HG03442 (cell line): ENCODE measurements at regions not wholly inside any gene's neighbourhood (a gene's known extent, or its start where the extent isn't known, plus 50 kb on each side); places are given as distances from the start of the nearest gene placed in this dataset.
"Not testable (repeated sequence)": the region's sequence is repeated elsewhere in the genome, so short reads cannot be mapped to it uniquely, and the experiment has no call there.

Experiments used
- ATAC-seq: cut with Tn5 transposase; IDR thresholded peaks from one replicate; pipeline ENCODE4 v1.9.1; 2021; ENCODE audit warnings: mild to moderate bottlenecking, moderate library complexity; ENCODE audit not compliant: unreplicated experiment

DNA sequence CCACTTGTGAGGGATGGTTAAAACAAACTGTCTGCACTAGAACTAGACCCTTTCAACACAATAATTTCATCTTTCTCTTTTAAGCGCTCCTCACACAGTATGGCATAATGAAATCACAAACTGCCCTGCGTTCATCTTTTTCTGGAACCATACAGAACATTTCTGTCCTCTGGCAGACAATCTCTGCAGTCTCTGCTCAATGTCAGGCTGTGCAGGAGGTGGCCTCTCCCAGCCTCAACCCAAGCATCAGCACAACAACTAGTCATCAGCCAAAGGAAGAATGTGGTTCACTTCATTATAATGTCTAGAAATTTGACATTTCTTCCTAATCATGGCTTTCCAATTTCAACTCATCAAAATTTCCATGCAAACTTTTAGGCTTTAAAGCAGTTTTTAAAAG is 125.1 kb upstream of the STARD13 start:
- ATAC-seq = no peak

DNA sequence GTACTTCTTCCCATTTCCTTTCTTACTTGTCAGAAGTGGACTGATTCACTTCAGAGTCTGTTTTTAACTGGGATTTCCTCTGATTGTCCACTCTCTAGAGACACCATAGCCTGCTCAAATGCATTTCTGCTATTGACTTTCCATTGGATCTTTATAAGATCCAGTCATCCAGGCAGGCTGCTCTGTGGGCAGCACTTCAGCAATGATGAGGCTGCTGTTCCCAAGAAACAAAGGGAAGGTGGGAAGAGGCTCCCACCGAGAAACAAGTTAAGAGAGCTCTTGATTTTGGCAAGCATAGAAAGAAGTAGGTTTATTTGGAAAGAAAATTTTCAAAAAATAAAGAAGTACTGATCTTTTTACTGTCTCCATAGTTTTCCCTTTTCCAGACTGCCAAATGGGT is 125.8 kb upstream of the STARD13 start:
- no peak for ATAC-seq

DNA sequence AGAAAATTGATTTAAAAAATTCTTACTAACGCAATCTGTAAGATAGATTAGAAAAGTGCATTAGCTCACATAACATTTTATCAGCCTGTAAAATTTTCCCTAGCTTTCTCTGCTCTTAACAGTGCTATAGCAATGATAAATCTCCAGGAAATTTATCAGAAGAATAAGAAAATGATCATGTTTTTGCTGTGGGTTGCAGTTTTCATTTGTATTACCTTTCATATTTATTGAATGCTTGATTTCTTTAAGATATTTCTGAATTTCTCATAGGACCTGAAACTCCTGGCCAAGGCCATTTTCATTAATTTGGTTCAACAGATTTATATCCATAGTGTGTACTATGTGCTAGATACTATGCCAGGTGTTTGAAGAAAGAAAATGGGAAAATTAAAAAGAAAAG is 130.3 kb upstream of the STARD13 start:
- no peak for ATAC-seq

DNA sequence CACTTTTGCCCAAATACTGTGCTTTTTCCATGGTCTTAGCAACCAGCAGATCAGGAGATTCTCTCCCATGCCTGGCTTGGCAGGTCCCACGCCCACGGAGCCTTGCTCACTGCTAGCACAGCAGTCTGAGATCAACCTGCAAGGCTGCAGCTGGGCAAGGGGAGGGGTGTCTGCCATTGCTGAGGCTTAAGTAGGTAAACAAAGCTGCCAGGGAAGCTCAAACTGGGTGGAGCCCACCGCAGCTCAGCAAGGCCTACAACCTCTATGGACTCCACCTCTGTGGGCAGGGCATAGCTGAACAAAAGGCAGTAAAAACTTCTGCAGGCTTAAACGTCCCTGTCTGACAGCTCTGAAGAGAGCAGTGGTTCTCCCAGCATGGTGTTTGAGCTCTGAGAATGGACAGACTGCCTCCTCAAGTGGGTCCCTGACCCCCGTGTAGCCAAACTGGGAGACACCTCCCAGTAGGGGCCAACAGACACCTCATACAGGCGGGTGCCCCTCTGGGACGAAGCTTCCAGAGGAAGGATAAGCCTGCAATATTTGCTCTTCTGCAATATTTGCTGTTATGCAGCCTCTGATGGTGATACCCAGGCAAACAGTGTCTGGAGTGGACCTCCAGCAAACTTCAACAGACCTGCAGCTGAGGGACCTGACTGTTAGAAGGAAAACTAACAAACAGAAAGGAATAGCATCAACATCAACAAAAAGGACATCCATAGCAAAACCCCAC is 132.8 kb upstream of the STARD13 start:
- ATAC-seq = not testable (repeated sequence)

DNA sequence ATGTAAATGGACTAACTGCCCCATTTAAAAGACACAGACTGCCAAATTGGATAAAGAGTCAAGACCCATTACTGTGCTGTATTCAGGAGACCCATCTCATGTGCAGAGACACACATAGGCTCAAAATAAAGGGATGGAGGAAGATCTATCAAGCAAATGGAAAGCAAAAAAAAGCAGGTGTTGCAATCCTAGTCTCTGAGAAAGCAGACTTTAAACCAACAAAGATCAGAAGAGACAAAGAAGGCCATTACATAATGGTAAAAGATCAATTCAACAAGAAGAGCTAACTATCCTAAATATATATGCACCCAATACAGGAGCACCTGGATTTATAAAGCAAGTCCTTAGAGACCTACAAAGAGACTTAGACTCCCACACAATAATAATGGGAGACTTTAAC is 134.6 kb upstream of the STARD13 start:
- not testable (repeated sequence) for ATAC-seq

DNA sequence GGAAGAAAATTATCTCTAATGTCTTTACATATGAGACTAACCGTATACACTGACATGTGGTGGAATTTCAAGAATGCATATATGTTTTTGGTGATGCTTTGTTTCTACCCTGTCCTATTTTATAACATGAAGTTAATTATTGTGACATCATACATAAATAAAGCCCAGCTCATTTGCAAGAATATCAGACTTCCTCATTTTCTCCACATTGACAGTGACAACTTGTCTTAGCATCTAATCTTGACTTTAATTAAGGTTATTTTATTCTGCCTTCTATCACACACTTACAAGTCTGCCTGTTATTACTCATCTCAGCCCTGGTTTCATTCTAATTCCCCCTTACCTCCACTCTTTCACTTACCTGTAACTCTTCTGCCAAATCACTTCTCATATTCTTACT is 140.6 kb upstream of the STARD13 start:
- no peak for ATAC-seq

DNA sequence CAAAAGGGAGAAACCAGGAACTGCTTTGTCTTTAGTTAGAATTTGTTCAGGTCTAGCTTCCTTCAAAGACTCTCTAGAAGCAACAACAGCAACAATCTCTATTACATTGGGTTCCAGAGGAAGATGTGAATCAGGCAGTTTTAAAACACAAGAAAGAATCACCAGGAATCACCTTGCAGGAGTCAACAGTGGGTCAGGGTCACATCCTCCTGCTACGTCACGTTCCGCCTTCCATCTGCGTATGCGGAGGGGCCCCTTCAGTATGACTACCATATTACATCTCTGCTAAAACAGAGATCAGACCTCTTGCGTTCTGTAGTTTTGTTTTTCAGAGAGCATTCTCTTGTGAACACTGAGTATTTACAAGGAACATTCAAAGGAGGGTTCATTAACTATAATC is 147.8 kb upstream of the STARD13 start:
- ATAC-seq = no peak

DNA sequence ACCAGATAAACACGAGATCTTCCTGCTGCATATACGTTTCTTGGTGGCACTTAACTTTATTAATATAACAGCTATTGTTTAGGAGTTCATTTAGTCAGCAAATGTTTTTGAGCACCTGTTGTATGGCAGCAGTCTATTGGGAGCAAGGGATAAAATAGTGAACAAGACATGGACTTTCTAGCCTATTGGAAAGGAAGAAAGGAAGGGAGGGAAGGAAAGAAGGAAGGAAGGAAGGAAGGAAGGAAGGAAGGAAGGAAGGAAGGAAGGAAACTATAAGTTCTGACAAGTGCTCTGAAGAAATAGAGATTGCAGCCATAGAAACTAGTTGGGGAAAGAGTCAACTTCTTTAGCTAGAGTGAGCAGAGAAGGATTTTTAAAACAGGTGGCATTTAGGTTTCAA is 149.1 kb upstream of the STARD13 start:
- no peak for ATAC-seq

DNA sequence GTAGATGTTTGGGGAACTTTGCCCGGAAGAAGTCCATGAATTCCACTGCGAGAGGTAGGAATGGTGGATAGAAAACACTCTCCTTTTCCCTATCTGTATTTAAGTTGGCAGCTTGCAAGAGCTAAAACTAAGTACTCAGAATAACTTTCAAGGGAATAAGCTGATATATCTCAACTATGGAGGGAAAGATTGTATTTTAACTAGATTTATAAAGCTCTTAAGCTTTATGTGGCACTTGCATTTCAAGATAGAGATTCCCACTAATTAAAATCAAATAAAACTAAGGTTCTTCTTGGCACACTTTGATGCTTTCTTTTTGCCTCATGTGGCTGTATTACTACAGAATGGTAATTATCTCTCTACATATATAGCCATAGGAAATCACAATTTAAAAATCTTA is 149.7 kb upstream of the STARD13 start:
- ATAC-seq = no peak

DNA sequence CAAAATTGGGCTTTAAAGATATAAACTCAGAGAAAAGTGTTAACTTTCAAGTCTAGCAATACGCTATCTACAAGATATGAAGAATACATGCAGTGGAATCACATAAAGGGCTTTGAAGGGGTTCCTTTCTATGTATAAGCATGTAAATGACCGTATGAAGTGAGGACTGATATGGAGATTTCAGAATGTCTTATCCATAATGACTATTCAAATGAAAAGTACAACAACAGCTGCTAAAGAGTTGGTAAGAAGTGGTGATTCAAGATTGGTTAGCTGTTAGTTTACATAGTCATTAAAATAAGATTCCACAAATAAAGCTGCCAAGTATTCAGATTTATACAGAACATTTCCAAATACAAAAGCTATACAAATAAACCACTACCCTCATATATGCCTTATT is 153.4 kb upstream of the STARD13 start:
- no peak for ATAC-seq

DNA sequence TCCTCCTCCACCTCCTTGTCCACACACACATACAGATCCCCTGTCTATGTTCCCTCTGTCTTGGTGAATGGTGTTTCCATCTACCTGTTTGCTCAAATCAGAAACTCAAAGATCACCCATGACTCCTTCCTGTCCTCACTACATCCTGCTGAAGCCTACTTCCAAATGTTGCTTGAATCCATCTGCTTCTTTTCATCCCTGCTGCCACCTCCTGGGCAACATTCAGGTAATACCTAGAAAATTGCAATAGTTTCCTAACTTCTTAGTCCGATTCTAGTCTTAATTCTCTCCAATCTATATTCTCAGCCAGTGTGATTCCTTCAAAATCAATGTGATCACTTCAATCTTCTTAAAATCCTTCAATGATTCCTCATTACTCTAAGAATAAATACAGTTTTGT is 155.5 kb upstream of the STARD13 start:
- no peak for ATAC-seq

DNA sequence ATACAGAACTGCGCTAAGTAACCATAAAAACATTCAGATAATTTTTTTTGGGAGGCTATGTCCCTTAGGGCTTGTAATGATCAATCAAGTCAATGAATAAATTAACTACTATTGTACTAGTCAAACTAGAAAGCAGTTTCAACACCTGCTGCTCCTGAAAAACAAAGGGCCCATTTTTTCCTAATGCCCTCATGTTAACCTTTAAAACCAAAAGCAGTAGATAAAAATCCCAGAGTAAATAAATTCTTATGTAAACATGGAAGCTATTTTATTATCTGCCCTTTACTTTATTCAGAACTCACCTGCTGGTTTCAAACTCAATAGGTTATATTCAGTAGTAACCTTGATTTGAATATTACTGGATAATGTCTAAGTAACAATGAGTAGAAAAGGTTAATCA is 159.5 kb upstream of the STARD13 start:
- no peak for ATAC-seq

DNA sequence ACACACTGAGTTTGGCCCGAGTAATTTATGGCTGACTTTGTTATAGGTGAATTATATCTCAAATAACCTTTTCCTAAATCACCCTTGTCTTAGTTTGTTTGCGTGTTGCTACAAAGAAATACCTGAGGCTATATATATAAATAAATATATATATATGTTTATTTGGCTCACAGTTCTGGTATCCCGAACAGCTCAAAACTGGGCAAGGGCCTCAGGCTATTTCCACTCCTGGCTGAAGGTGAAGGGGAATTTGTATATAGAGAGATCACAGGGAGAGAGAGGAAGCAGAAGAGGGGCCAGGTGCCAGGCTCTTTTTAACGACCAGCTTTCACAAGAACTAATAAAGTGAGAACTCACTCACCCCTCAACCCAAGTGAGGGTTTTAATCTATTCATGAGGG is 159.9 kb upstream of the STARD13 start:
- no peak for ATAC-seq

DNA sequence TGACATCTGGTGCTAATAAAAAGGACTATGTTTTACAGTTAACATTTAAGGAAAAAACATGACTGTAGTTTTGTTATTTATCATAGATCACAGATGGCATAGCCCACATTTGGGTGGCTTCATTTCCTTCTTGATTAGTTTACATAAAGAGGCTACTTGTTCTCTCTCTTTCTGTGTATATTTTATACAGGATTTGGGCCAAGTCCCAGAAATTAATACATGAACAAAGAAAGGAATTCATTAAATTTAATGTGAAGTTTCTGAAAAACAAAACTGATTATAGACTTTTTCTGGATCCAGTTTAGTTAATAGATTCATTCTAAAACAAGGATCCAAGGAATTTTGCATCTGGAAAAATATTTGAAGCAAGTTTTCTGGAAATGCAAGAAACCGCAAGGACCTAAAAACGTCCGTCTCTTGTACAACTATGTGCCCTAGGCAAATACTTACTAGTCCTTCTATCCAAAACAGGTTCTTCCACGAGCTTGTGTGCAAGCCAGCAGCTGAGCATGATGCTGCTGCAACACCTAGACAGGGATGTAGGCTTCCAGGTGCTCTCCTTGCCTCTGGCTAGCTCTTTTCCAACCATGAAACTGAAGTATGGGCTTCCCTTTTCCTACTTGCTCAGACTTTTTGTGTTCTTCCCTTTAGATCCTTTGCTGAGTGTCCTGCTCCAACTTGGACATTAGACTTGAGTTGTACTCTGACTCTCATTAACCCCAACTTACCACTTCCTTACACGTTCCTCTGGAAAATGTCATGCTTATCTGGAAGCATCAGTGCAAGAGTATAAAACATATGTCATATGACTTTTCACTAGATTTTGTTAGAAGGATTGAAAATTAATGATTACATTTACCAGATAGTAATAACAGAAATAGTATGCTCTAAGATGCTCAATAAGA is 161.5 kb upstream of the STARD13 start:
- ATAC-seq = no peak

DNA sequence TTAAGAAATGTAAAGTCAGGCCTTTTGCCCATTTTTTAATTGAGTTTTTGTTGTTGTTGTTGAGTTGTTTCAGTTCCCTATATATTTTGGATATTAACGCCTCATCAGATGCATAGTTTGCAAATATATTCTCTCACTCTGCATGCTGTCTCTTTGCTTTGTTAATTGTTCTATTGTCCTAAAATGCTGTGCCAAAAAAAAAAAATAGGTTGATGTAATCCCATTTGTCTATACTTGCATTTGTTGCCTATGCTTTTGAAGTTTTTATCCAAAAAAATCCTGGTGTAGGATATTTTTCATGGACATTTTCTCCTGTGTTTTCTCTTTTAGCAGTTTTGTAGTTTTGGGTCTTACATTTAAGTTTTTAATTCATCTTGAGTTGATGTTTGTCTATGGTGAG is 163.3 kb upstream of the STARD13 start:
- no peak for ATAC-seq

DNA sequence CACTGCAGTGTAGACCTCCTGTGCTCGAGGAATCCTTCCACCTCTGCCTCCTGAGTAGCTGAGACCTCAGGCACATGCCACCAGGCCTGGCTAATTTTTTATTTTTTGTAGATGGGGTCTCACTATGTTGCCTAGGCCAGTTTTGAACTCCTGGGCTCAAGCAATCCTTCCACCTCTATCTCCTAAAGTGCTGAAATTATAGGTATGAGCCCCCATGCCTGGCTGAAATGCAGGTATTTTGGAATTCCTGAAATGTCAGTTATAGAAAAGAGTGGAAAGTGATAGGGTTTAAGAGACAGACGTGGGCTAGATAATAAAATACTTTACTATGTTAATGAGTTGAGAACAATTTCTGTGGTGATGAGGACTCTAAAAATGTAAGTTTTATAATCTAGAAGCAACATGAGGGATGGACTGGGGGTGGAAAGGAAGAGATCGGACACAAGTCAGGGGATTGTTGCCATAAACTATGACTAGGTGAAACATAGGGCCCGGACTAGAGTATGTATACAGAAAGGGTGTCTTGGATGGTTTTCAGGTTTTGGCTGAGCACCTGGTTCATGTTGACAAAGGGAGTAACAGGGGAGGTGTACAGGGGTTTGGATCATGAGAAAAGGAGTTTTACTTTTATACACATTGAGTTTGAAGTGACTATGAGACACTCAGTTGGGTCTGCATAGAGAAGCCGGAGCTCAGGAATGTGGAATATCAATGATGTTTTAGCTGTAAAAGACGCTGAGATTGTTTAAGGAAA is 165.6 kb upstream of the STARD13 start:
- no peak for ATAC-seq

DNA sequence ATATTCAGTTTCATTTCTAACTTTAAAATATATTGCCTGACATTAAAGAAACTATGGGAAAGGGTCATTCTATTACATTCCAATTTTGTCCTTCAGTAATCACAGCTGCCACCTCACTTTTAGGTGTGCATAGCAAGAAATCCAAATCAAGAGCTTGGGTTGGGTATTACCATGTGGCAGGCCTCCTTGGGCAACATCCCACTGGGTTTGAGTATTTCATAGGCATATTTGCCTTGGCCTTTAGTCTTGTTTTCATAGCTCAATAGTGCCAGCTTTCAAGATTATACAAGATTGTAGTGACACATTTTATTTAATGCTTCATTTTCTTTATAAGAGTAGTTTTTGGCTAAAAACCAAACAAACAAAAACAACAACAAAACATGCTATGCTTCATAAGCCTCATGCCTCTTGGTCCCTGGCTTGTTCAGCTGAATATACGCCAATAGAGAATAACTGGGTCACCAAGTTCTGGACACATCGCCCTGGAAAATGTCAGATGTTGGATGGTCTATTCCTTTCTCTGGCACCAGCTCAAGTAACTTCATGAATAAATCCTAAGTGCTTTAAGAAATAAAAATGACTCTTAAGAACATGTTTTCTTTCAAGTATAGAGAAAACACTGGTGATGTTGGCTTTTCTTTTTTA is 167.4 kb upstream of the STARD13 start:
- ATAC-seq = no peak

DNA sequence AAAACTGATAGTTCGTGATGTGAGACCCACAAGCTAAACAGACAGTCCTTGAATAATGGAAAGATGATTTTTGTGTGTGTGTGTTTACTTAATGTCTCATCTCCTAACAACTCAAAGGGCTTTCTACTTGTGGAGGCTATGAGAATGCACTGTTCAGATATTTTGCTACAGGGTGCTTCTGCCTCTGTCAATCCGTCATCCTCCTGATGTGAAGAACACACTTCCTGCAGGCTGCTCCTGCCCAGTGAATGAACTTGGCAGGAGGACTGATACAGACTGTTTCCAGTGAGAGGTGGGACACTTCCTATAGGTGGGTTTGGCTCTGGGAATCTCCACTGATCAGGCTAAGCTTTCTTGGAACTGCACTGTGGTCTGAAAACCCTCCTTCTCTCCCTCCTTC is 168.4 kb upstream of the STARD13 start:
- ATAC-seq = no peak

DNA sequence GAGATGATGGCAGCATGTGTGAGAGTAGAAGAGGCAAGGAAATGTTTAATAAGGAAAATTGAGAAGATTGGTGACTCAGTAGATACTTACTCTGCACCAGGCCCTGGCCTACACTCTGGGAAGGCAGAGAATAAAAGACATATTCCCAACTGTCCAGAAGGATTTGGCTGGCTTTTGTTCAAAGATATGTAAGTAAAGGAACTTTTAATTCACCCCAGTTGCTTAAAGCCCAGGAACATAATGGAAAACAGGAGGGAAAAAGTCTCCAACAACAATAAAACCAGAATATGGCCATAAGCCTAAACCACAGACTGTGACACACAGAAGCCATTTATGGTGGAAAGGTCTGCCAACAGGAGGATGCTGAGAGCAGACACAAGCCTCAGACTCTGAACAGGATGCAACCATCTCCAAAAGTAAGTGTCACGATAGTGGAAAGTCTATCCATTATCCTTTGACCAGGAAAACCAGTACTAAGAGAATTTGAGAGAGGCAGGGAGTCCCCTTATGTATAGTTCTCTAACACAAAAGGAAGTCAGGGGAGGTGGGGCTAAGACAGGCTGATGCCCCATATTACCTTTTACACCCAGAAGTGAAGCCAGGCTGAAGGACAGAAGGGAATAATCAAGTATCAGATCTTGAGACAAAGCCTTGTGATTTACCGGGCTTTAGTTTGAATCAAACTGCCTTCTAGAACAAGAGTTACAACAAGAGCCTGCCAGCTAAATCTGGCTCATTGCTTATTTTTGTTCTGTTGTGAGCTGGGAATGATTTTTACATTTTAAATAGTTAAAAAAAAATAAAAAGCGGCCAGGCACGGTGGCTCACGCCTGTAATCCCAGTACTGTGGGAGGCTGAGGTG is 169.5 kb upstream of the STARD13 start:
- no peak for ATAC-seq

DNA sequence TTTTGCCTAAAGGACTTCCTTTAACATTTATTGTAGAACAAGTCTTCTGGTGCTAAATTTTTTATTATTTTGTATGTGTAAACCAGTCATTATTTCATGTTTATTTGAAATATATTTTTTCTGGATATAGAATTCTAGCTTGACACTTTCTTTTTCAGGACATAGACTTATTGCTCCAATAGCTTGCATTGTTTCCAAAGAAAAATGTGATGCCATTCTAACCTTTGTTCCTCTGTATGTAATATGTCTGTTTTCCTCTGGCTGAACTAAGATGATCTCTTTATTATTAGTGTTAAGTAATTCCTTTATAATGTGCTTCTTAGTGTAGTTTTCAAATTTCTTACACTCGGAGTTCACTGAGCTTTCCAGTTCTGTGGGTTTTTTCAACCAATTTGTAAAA is 174.1 kb upstream of the STARD13 start:
- ATAC-seq = no peak
